Aorta (tissue), 5 donors: ENCODE measurements at regions not wholly inside any gene's neighbourhood (a gene's known extent, or its start where the extent isn't known, plus 50 kb on each side); places are given as distances from the start of the nearest gene placed in this dataset.
"Not testable (repeated sequence)": the region's sequence is repeated elsewhere in the genome, so short reads cannot be mapped to it uniquely, and the experiment has no call there.

Experiments
- ATAC-seq: fragments of 200-7000 bp; cut with Tn5 transposase; one replicate; pipeline ENCODE4 v1.9.1; 2022; ENCODE audit warnings: moderate library complexity; ENCODE audit not compliant: low FRiP score
- DNase-seq, 2 donors: peaks; one replicate each; pipeline ENCODE4 v3.0.0-alpha.2; 2020
- H3K27ac ChIP-seq, 2 donors: one replicate each; pipeline ENCODE4 v1.5.1; 2013; ENCODE audit warnings: low read length in 2 of 2, mild to moderate bottlenecking in 2 of 2, moderate library complexity in 2 of 2, control low read depth in 1 of 2, inconsistent platforms in 1 of 2, low read depth in 1 of 2
- H3K27me3 ChIP-seq, 2 donors: one replicate each; pipeline ENCODE4 v1.6.1; 2013; ENCODE audit warnings: control low read depth in 1 of 2, low read length in 1 of 2, mild to moderate bottlenecking in 1 of 2, moderate library complexity in 1 of 2; ENCODE audit not compliant: insufficient read depth in 2 of 2, control insufficient read depth in 1 of 2
- H3K36me3 ChIP-seq, 2 donors: one replicate each; pipeline ENCODE4 v1.6.1; 2013; ENCODE audit warnings: control low read depth in 1 of 2, low read length in 1 of 2, mild to moderate bottlenecking in 1 of 2; ENCODE audit not compliant: insufficient read depth in 2 of 2, control insufficient read depth in 1 of 2
- H3K4me1 ChIP-seq, 2 donors: one replicate each; pipeline ENCODE4 v1.6.1; 2013; ENCODE audit warnings: low read length in 2 of 2, control low read depth in 1 of 2, mild to moderate bottlenecking in 1 of 2, moderate library complexity in 1 of 2; ENCODE audit not compliant: insufficient read depth in 2 of 2, control insufficient read depth in 1 of 2
- H3K4me3 ChIP-seq, 2 donors: one replicate each; pipeline ENCODE4 v1.5.1; 2013; ENCODE audit warnings: low read length in 2 of 2, control low read depth in 1 of 2, mild to moderate bottlenecking in 1 of 2
- H3K9me3 ChIP-seq: one replicate; pipeline ENCODE4 v1.6.1; 2013; ENCODE audit warnings: mild to moderate bottlenecking, low read length; ENCODE audit not compliant: control insufficient read depth
- WGBS, 2 donors: extraction: QIAGEN DNeasy Blood & Tissue Kit; methylation state at CpG; one replicate each; pipeline ENCODE4 v1.1.7; 2013; 5-methylcytosine and 5-hydroxymethylcytosine counted together
- intact Hi-C, 2 donors: fragments of 100-400 bp; cut with DNase I; formaldehyde crosslinking; loops; one replicate each; pipeline versions ENCODE4 v1.14.2 to v1.15.0; 2022
- donor health status: healthy with polysubstance abuse.
- donor health status: Bipolar disorder and iron deficiency.
- donor health status: DM: no; HTN: no; CAD: no.
- donor health status: DM: no; HTN: no; CAD: no.
- donor health status: DM: yes; HTN: yes; CAD: no.

GRCh38 chr7:131670406-131670805 is 114.0 kb upstream of the PODXL start:
- Histone ChIP-seq H3K27ac (no peak overlapping the region), H3K4me3 (no peak overlapping the region), H3K27me3 (no peaks in the 10 kb centered on the region), H3K4me1 (no peaks in the 10 kb centered on the region), H3K9me3 (peaks cover 3% of the 10 kb centered on the region), H3K36me3 (no peaks in the 10 kb centered on the region)
- intact Hi-C loops: no loop called here
- DNase-seq (no peak), ATAC-seq (no peak)
- 56 to 65% methylated on average over 2 of the region's 2 CpGs for WGBS, 2 donors

GRCh38 chr7:131667699-131668098 is 111.3 kb upstream of the PODXL start:
- Histone ChIP-seq H3K9me3 (peaks cover 3% of the 10 kb centered on the region), H3K4me1 (no peaks in the 10 kb centered on the region), H3K4me3 (no peak overlapping the region), H3K27me3 (no peaks in the 10 kb centered on the region), H3K27ac (no peak overlapping the region), H3K36me3 (no peaks in the 10 kb centered on the region)
- DNase-seq (peak in 1 of 2 donors; percentile 13), ATAC-seq (no peak)
- intact Hi-C loops: no loop called here
- 78 to 84% methylated on average over 4 of the region's 4 CpGs for WGBS, 2 donors

GRCh38 chr7:131665021-131665420 is 108.6 kb upstream of the PODXL start:
- no peaks in the 10 kb centered on the region for H3K27me3 ChIP-seq
- intact Hi-C loops: no loop called here
- no peaks in the 10 kb centered on the region for H3K36me3 ChIP-seq
- H3K4me1 ChIP-seq: no peaks in the 10 kb centered on the region
- ATAC-seq: no peak
- H3K9me3 ChIP-seq: peaks cover 3% of the 10 kb centered on the region
- no peak overlapping the region for H3K27ac ChIP-seq
- no peak for DNase-seq
- H3K4me3 ChIP-seq: no peak overlapping the region
- 76 to 88% methylated on average over 3 of the region's 3 CpGs for WGBS, 2 donors

DNA sequence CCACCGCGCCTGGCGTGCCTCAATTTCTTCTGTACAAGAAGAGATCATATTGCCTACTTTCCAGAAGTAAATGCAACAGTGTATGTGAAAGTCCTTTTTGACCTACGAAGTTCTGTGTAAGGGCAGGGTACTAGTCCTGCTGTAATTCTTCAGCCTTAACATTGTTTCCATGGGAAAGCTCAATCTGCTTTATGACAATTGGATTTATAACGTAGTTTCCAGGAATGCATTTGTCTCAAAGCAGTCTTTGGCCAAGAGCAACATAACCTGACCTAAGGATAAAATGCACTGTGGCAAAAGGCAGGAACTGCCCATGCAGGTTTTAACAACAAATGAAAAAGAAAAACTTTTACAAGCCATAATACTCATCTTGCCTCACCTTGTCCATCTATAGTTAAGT is 108.1 kb upstream of the PODXL start:
- no peak for ATAC-seq
- 55 to 60% methylated on average over 5 of the region's 5 CpGs for WGBS, 2 donors

GRCh38 chr7:131662301-131662873 is 106.0 kb upstream of the PODXL start:
- H3K4me1 ChIP-seq, intact Hi-C loops, H3K9me3 ChIP-seq, H3K27me3 ChIP-seq, H3K36me3 ChIP-seq, H3K4me3 ChIP-seq, ATAC-seq, H3K27ac ChIP-seq: not testable (repeated sequence)
- DNase-seq: peak in 1 of 2 donors; percentile 13
- 73 to 78% methylated on average over 15 of the region's 15 CpGs for WGBS, 2 donors

More for the DNA sequence above, 108.1 kb upstream of the PODXL start:
- DNase-seq: peak in 1 of 2 donors; percentile 34
- Histone ChIP-seq H3K27me3 (no peaks in the 10 kb centered on the region), H3K9me3 (peaks cover 3% of the 10 kb centered on the region), H3K4me3 (no peak overlapping the region), H3K36me3 (no peaks in the 10 kb centered on the region), H3K27ac (no peak overlapping the region), H3K4me1 (no peaks in the 10 kb centered on the region)
- intact Hi-C loops: no loop called here

GRCh38 chr7:131657881-131658280 is 101.5 kb upstream of the PODXL start:
- intact Hi-C loops: no loop called here
- DNase-seq (no peak), ATAC-seq (no peak)
- Histone ChIP-seq H3K4me1 (no peaks in the 10 kb centered on the region), H3K4me3 (no peak overlapping the region), H3K27ac (no peak overlapping the region), H3K27me3 (no peaks in the 10 kb centered on the region), H3K9me3 (no peaks in the 10 kb centered on the region), H3K36me3 (no peaks in the 10 kb centered on the region)
- WGBS, 2 donors: 71 to 84% methylated on average over 3 of the region's 3 CpGs

DNA sequence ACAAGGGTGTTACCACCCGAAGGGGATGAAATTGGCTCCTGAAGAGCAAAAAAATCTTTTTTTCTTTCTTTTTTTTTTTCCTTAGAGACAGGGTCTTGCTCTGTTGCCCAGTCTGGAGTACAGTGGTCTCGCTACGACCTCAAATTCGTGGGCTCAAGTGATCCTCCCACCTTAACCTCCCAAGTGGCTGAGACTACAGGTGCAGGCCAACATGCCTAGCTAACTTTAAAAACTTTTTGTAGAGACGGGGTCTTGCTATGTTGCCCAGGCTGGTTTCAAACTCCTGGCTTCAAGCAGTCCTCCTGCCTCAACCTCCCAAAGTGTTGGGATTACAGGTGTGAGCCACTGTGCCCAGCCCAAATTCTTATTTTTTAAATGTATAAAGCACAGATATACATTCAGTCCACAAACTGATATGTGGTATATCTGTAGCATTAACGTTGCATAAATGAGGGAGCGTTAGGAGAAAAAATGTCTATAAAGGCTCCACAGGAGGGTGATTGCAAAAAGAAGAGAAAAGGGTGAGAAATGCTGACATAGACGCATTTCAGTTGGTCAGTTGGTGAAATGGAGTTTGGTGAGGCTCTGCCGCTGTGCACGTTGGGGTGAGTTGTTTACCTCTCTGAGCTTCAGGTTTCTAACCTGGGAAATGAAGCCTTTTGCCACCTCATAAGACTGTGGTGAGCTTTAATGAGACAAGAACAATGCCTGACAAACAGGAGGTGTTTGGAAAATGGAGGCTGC is 100.7 kb upstream of the PODXL start:
- intact Hi-C loops: no loop called here

DNA sequence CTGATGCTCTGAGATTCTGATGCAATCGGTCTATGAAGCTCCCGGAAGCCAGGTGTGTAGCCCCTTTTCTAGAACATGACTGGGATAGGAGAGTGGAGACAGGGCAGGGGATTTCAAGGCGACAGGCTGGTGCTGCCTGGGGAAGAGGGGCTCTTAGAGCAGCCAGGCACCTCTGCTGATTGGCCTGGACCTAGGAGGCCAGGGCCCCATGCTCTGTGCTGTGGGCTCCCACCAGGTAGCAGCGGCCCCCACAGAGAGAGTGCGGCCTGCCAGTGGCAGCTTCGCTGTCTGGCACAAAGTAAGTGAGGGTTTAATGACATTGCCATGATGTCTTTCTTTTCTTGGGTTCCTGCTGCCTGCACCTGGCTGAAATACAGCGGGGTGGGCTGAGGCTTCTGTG is 99.4 kb upstream of the PODXL start:
- H3K9me3 ChIP-seq: no peaks in the 10 kb centered on the region
- WGBS, 2 donors: 86 to 89% methylated on average over 7 of the region's 7 CpGs
- H3K4me3 ChIP-seq: no peak overlapping the region
- H3K4me1 ChIP-seq: no peaks in the 10 kb centered on the region
- H3K36me3 ChIP-seq: no peaks in the 10 kb centered on the region
- DNase-seq: peak in 1 of 2 donors; percentile 57
- no peak for ATAC-seq
- H3K27ac ChIP-seq: no peak overlapping the region
- no peaks in the 10 kb centered on the region for H3K27me3 ChIP-seq
- intact Hi-C loops: loop anchor here in 1 of 2 donors (2.0 kb wide), 1 partner anchor 149 kb away; no protein-coding TSS in a partner anchor

More for the DNA sequence above, 100.7 kb upstream of the PODXL start:
- ATAC-seq (no peak), DNase-seq (no peak)
- Histone ChIP-seq H3K4me1 (no peaks in the 10 kb centered on the region), H3K9me3 (no peaks in the 10 kb centered on the region), H3K36me3 (no peaks in the 10 kb centered on the region), H3K27ac (no peak overlapping the region), H3K4me3 (no peak overlapping the region), H3K27me3 (no peaks in the 10 kb centered on the region)
- 80 to 87% methylated on average over 10 of the region's 10 CpGs for WGBS, 2 donors

- no peaks in the 10 kb centered on the region for H3K36me3 ChIP-seq
- DNase-seq (peak in 1 of 2 donors; percentile 30), ATAC-seq (no peak)
- intact Hi-C loops: loop anchor here in 1 of 2 donors (2.0 kb wide), 1 partner anchor 149 kb away; no protein-coding TSS in a partner anchor
- no peaks in the 10 kb centered on the region for H3K4me1 ChIP-seq
- no peak overlapping the region for H3K4me3 ChIP-seq
- no peaks in the 10 kb centered on the region for H3K27me3 ChIP-seq
- H3K27ac ChIP-seq: no peak overlapping the region
- WGBS, 2 donors: 89 to 93% methylated on average over 6 of the region's 6 CpGs
- no peaks in the 10 kb centered on the region for H3K9me3 ChIP-seq
Observed at GRCh38 chr7:131655447-131655846, 99.0 kb upstream of the PODXL start.
